Right renal cortex interstitium (tissue), 3 donors: ENCODE measurements at regions not wholly inside any gene's neighbourhood (a gene's known extent, or its start where the extent isn't known, plus 50 kb on each side); places are given as distances from the start of the nearest gene placed in this dataset.
"Not testable (repeated sequence)": the region's sequence is repeated elsewhere in the genome, so short reads cannot be mapped to it uniquely, and the experiment has no call there.

Source experiments
- DNase-seq, 3 donors: peaks; one replicate each; pipeline ENCODE4 v3.0.0-alpha.2; 2013; ENCODE audit warnings: low read depth in 3 of 3, low spot score in 2 of 3

GRCh38 chrX:111041018-111041462 is 55.0 kb upstream of the PAK3 start:
- DNase-seq = no peak

- DNase-seq = no peak
These were observed 55.5 kb upstream of the PAK3 start for GRCh38 chrX:111040377-111041017.

- DNase-seq = no peak
These were observed 56.4 kb upstream of the PAK3 start for GRCh38 chrX:111039606-111040005.

- no peak for DNase-seq
These were observed 60.0 kb upstream of the PAK3 start for GRCh38 chrX:111035991-111036390.

- DNase-seq = no peak
These were observed 60.7 kb upstream of the PAK3 start for GRCh38 chrX:111035256-111035655.

- DNase-seq = not testable (repeated sequence)
These were observed 73.0 kb upstream of the PAK3 start for GRCh38 chrX:111022998-111023397.

- no peak for DNase-seq
These were observed 75.7 kb upstream of the PAK3 start for GRCh38 chrX:111020283-111020682.

GRCh38 chrX:111013778-111014455 is 82.1 kb upstream of the PAK3 start:
- no peak for DNase-seq

- DNase-seq = no peak
These were observed 85.9 kb upstream of the PAK3 start for GRCh38 chrX:111010111-111010510.

GRCh38 chrX:111009256-111009655 is 86.7 kb upstream of the PAK3 start:
- DNase-seq = no peak

- no peak for DNase-seq
These were observed 87.9 kb upstream of the PAK3 start for GRCh38 chrX:111008126-111008525.

- no peak for DNase-seq
These were observed 88.8 kb upstream of the PAK3 start for GRCh38 chrX:111007238-111007637.

- no peak for DNase-seq
These were observed 89.9 kb upstream of the PAK3 start for GRCh38 chrX:111006116-111006515.

- no peak for DNase-seq
These were observed 90.8 kb upstream of the PAK3 start for GRCh38 chrX:111005166-111005565.

- no peak for DNase-seq
These were observed 92.9 kb upstream of the PAK3 start for GRCh38 chrX:111003118-111003517.

- DNase-seq = no peak
These were observed 103.4 kb upstream of the PAK3 start for GRCh38 chrX:110992611-110993010.

GRCh38 chrX:110989869-110990268 is 106.1 kb upstream of the PAK3 start:
- DNase-seq = no peak

- DNase-seq = no peak
These were observed 106.5 kb upstream of the PAK3 start for GRCh38 chrX:110989447-110989846.

- no peak for DNase-seq
These were observed 108.7 kb upstream of the PAK3 start for GRCh38 chrX:110987292-110987691.

- DNase-seq = no peak
These were observed 110.5 kb upstream of the PAK3 start for GRCh38 chrX:110985470-110985869.

- no peak for DNase-seq
These were observed 113.0 kb upstream of the PAK3 start for GRCh38 chrX:110983024-110983423.

GRCh38 chrX:110966839-110967238 is 129.2 kb upstream of the PAK3 start:
- DNase-seq = no peak

- no peak for DNase-seq
These were observed 129.9 kb upstream of the PAK3 start for GRCh38 chrX:110966091-110966454.
